Upper lobe of left lung (tissue), 6 donors: ENCODE measurements at regions not wholly inside any gene's neighbourhood (a gene's known extent, or its start where the extent isn't known, plus 50 kb on each side); places are given as distances from the start of the nearest gene placed in this dataset.

ENCODE experiments used
- ATAC-seq, 2 donors: fragments of 200-7000 bp; cut with Tn5 transposase; one replicate each; pipeline ENCODE4 v1.9.1; 2022; ENCODE audit warnings: mild to moderate bottlenecking in 2 of 2, moderate library complexity in 2 of 2; ENCODE audit not compliant: low FRiP score in 2 of 2
- DNase-seq, 2 donors: peaks; one replicate each; pipeline ENCODE4 v3.0.0-alpha.2; 2019 to 2020
- H3K27ac ChIP-seq, 4 donors: fragments of 200-600 bp; sonication (generic); one replicate each; pipeline ENCODE4 v1.5.1; 2016 to 2019
- H3K27me3 ChIP-seq, 4 donors: fragments of 200-600 bp; sonication (generic); one replicate each; pipeline ENCODE4 v1.5.1; 2017 to 2019
- H3K36me3 ChIP-seq, 4 donors: fragments of 200-600 bp; sonication (generic); one replicate each; pipeline ENCODE4 v1.5.1; 2016 to 2019
- H3K4me1 ChIP-seq, 4 donors: fragments of 200-600 bp; sonication (generic); one replicate each; pipeline ENCODE4 v1.5.1; 2018 to 2019
- H3K4me3 ChIP-seq, 4 donors: fragments of 200-600 bp; sonication (generic); one replicate each; pipeline ENCODE4 v1.5.1; 2017 to 2019; ENCODE audit warnings: mild to moderate bottlenecking in 2 of 4, moderate library complexity in 1 of 4
- H3K9me3 ChIP-seq, 4 donors: fragments of 200-600 bp; sonication (generic); one replicate each; pipeline ENCODE4 v1.5.1; 2018 to 2019
- CTCF ChIP-seq, 6 experiments: fragments of 450-650 bp in 4 of 6; fragments of 200-600 bp in 2 of 6; sonication (generic) in 2 of 6; IDR thresholded peaks; one replicate each; pipeline ENCODE4 v1.5.1; 2016 to 2019; ENCODE audit warnings: antibody characterized with exemption in 6 of 6
- EP300 ChIP-seq, 4 donors: sonication (generic); formaldehyde crosslinking; IDR thresholded peaks; one replicate each; pipeline ENCODE4 v1.5.1; 2017; ENCODE audit warnings: antibody characterized with exemption in 4 of 4, control low read depth in 2 of 4
- POLR2A ChIP-seq, 4 donors: fragments of 450-650 bp; IDR thresholded peaks; one replicate each; pipeline ENCODE4 v1.5.1; 2016 to 2017; ENCODE audit warnings: antibody characterized with exemption in 4 of 4, mild to moderate bottlenecking in 2 of 4
- POLR2AphosphoS5 ChIP-seq, 2 donors: sonication (generic); formaldehyde crosslinking; IDR thresholded peaks; one replicate each; pipeline ENCODE4 v1.5.1; 2017; ENCODE audit warnings: antibody characterized with exemption in 2 of 2
- WGBS, 2 donors: methylation state at CpG; one replicate each; pipeline ENCODE4 v1.1.5; 2017 to 2018; 5-methylcytosine and 5-hydroxymethylcytosine counted together
- donor health status: DM: no; HTN: no; CAD: no; lungs with moderate emphysema.
- donor health status: DM: no; HTN: yes; CAD: no; lungs with severe emphysema.

- ATAC-seq (no peak), DNase-seq (no peak)
- no peak for TF ChIP-seq POLR2AphosphoS5 (IDR thresholded peaks at IDR 0.05)
- no peak for TF ChIP-seq CTCF (IDR thresholded peaks at IDR 0.05)
- no peak for TF ChIP-seq POLR2A (IDR thresholded peaks at IDR 0.05)
- no peak for TF ChIP-seq EP300 (IDR thresholded peaks at IDR 0.05)
- Histone ChIP-seq H3K9me3 (no peaks in the 10 kb centered on the region), H3K4me1 (no peaks in the 10 kb centered on the region), H3K27me3 (no peaks in the 10 kb centered on the region), H3K4me3 (no peak overlapping the region), H3K27ac (no peak overlapping the region), H3K36me3 (no peaks in the 10 kb centered on the region)
- 92% methylated on average over 3 of the region's 3 CpGs for WGBS, 2 donors
Observed at GRCh38 chr2:146209842-146210275, 1635.0 kb upstream of the ACVR2A start.

- no peaks in the 10 kb centered on the region for H3K4me1 ChIP-seq
- H3K4me3 ChIP-seq = no peak overlapping the region
- H3K27me3 ChIP-seq = no peaks in the 10 kb centered on the region
- H3K9me3 ChIP-seq = no peaks in the 10 kb centered on the region
- H3K36me3 ChIP-seq = no peaks in the 10 kb centered on the region
- ATAC-seq (no peak), DNase-seq (no peak)
- no peak for TF ChIP-seq EP300 (IDR thresholded peaks at IDR 0.05)
- TF ChIP-seq POLR2A (IDR thresholded peaks at IDR 0.05) = no peak
- TF ChIP-seq POLR2AphosphoS5 (IDR thresholded peaks at IDR 0.05) = no peak
- no peak for TF ChIP-seq CTCF (IDR thresholded peaks at IDR 0.05)
- WGBS, 2 donors = 87 to 89% methylated on average over 3 of the region's 3 CpGs
- no peak overlapping the region for H3K27ac ChIP-seq
Observed at GRCh38 chr2:146207901-146208300, 1636.9 kb upstream of the ACVR2A start.

- DNase-seq (no peak), ATAC-seq (no peak)
- Histone ChIP-seq H3K9me3 (no peaks in the 10 kb centered on the region), H3K36me3 (no peaks in the 10 kb centered on the region), H3K4me1 (no peaks in the 10 kb centered on the region), H3K27me3 (no peaks in the 10 kb centered on the region), H3K4me3 (no peak overlapping the region), H3K27ac (no peak overlapping the region)
- TF ChIP-seq CTCF (IDR thresholded peaks at IDR 0.05) = no peak
- WGBS, 2 donors = 60 to 64% methylated on average over 1 of the region's 1 CpG
Observed at GRCh38 chr2:146207417-146207816, 1637.4 kb upstream of the ACVR2A start.

GRCh38 chr2:146203064-146203624 is 1641.7 kb upstream of the ACVR2A start:
- 82 to 84% methylated on average over 5 of the region's 5 CpGs for WGBS, 2 donors
- no peak overlapping the region for H3K27ac ChIP-seq
- TF ChIP-seq CTCF (IDR thresholded peaks at IDR 0.05) (no peak), POLR2A (IDR thresholded peaks at IDR 0.05) (no peak), POLR2AphosphoS5 (IDR thresholded peaks at IDR 0.05) (no peak), EP300 (IDR thresholded peaks at IDR 0.05) (no peak)
- H3K36me3 ChIP-seq = no peaks in the 10 kb centered on the region
- H3K27me3 ChIP-seq = no peaks in the 10 kb centered on the region
- ATAC-seq (no peak), DNase-seq (no peak)
- H3K4me3 ChIP-seq = no peak overlapping the region
- no peaks in the 10 kb centered on the region for H3K9me3 ChIP-seq
- no peaks in the 10 kb centered on the region for H3K4me1 ChIP-seq

- Histone ChIP-seq H3K4me1 (no peaks in the 10 kb centered on the region), H3K9me3 (no peaks in the 10 kb centered on the region), H3K36me3 (no peaks in the 10 kb centered on the region), H3K4me3 (no peak overlapping the region), H3K27ac (no peak overlapping the region), H3K27me3 (no peaks in the 10 kb centered on the region)
- TF ChIP-seq POLR2A (IDR thresholded peaks at IDR 0.05) (no peak), EP300 (IDR thresholded peaks at IDR 0.05) (no peak), POLR2AphosphoS5 (IDR thresholded peaks at IDR 0.05) (no peak), CTCF (IDR thresholded peaks at IDR 0.05) (no peak)
- ATAC-seq = no peak
- DNase-seq = no peak
Observed at GRCh38 chr2:146193619-146194018, 1651.2 kb upstream of the ACVR2A start.
